GM19239 (cell line): ENCODE measurements at regions not wholly inside any gene's neighbourhood (a gene's known extent, or its start where the extent isn't known, plus 50 kb on each side); places are given as distances from the start of the nearest gene placed in this dataset.
A peak's percentile ranks its signal among the peaks of the same experiment; 100 is the strongest.

ENCODE experiments used
- DNase-seq: peaks from one replicate; pipeline ENCODE4 v3.0.0; 2011; ENCODE audit warnings: low spot score; ENCODE audit not compliant: insufficient read length
- FAIRE-seq: peaks from 2 replicates; lab custom pipeline; 2011; peaks lifted over from hg19 to GRCh38; lab: Jason Lieb, UNC

GRCh38 chr3:148234536-148234935, 463.2 kb upstream of the AGTR1 start:
- DNase-seq, result no peak
- no peak for FAIRE-seq

- no peak for FAIRE-seq
Measured at GRCh38 chr3:148235566-148235965, 462.1 kb upstream of the AGTR1 start.

GRCh38 chr3:148238421-148238821, 459.3 kb upstream of the AGTR1 start:
- no peak for DNase-seq
- no peak for FAIRE-seq

More at GRCh38 chr3:148235566-148235965, 462.1 kb upstream of the AGTR1 start:
- DNase-seq, result no peak

GRCh38 chr3:148240351-148240750, 457.4 kb upstream of the AGTR1 start:
- no peak for FAIRE-seq
- DNase-seq, result no peak

- DNase-seq (no peak), FAIRE-seq (no peak)
Measured at GRCh38 chr3:148243609-148244008, 454.1 kb upstream of the AGTR1 start.

GRCh38 chr3:148246291-148246923, 451.3 kb upstream of the AGTR1 start:
- FAIRE-seq, result no peak
- no peak for DNase-seq

GRCh38 chr3:148253713-148254112, 444.0 kb upstream of the AGTR1 start:
- FAIRE-seq (no peak), DNase-seq (no peak)

- no peak for FAIRE-seq
- no peak for DNase-seq
Measured at GRCh38 chr3:148254402-148254801, 443.3 kb upstream of the AGTR1 start.

- DNase-seq (no peak), FAIRE-seq (no peak)
Measured at GRCh38 chr3:148255981-148256969, 441.4 kb upstream of the AGTR1 start.

- DNase-seq, result no peak
- no peak for FAIRE-seq
Measured at GRCh38 chr3:148262980-148263379, 434.7 kb upstream of the AGTR1 start.

- DNase-seq, result no peak
- FAIRE-seq, result no peak
Measured at GRCh38 chr3:148265841-148266240, 431.9 kb upstream of the AGTR1 start.

GRCh38 chr3:148266341-148266740, 431.4 kb upstream of the AGTR1 start:
- FAIRE-seq, result no peak
- DNase-seq, result no peak

- DNase-seq (no peak), FAIRE-seq (no peak)
Measured at GRCh38 chr3:148269816-148270215, 427.9 kb upstream of the AGTR1 start.

GRCh38 chr3:148280623-148281242, 417.0 kb upstream of the AGTR1 start:
- FAIRE-seq, result no peak
- no peak for DNase-seq

- FAIRE-seq (no peak), DNase-seq (no peak)
Measured at GRCh38 chr3:148289159-148289558, 408.5 kb upstream of the AGTR1 start.

- FAIRE-seq (no peak), DNase-seq (no peak)
Measured at GRCh38 chr3:148297013-148297412, 400.7 kb upstream of the AGTR1 start.

GRCh38 chr3:148307443-148307843, 390.3 kb upstream of the AGTR1 start:
- DNase-seq (no peak), FAIRE-seq (no peak)

- DNase-seq (no peak), FAIRE-seq (peak; percentile 94)
Measured at GRCh38 chr3:148309390-148310035, 388.2 kb upstream of the AGTR1 start.

- DNase-seq, result no peak
- FAIRE-seq, result no peak
Measured at GRCh38 chr3:148315756-148316155, 381.9 kb upstream of the AGTR1 start.

- DNase-seq (no peak), FAIRE-seq (peak; percentile 65)
Measured at GRCh38 chr3:148318240-148318639, 379.5 kb upstream of the AGTR1 start.
